ENCODE measurements at regions not wholly inside any gene's neighbourhood (a gene's known extent, or its start where the extent isn't known, plus 50 kb on each side); places are given as distances from the start of the nearest gene placed in this dataset.

DNA sequence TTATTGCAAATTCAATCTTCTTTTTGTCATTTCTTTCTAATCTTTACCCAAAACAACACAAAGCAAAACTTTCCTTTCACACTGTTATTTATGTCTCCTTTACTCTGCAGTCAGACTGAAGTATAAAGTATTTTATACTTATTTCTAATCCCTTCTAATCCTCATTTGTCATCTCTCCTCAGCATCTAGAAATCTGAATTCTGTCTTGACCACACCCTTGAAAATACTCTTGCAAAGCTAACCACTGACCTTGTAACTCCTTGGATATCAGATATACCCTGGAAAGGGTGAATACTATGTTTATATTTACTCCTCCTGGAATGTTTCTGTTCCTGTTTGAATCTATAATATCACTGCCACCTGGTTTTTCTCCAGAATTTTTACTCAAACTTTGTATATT, 481.1 kb downstream of the ZNF385D start:
- intact Hi-C loops (cut with DNase I), result no loop called here
- no peak overlapping the region for H3K4me3 ChIP-seq (ENCODE audit: low read length in 3 of 3)
- H3K9ac ChIP-seq (ENCODE audit: low read length in 3 of 3), result no peak overlapping the region
- H3K27me3 ChIP-seq (ENCODE audit: control insufficient read depth, insufficient read depth, low read length), result no peaks in the 10 kb centered on the region
- TF ChIP-seq, protein P1, sequence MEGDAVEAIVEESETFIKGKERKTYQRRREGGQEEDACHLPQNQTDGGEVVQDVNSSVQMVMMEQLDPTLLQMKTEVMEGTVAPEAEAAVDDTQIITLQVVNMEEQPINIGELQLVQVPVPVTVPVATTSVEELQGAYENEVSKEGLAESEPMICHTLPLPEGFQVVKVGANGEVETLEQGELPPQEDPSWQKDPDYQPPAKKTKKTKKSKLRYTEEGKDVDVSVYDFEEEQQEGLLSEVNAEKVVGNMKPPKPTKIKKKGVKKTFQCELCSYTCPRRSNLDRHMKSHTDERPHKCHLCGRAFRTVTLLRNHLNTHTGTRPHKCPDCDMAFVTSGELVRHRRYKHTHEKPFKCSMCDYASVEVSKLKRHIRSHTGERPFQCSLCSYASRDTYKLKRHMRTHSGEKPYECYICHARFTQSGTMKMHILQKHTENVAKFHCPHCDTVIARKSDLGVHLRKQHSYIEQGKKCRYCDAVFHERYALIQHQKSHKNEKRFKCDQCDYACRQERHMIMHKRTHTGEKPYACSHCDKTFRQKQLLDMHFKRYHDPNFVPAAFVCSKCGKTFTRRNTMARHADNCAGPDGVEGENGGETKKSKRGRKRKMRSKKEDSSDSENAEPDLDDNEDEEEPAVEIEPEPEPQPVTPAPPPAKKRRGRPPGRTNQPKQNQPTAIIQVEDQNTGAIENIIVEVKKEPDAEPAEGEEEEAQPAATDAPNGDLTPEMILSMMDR (IDR thresholded peaks at IDR 0.05; ENCODE audit: borderline replicate concordance, extremely low read depth, insufficient read depth), result no peak
- FAIRE-seq (no peak), DNase-seq (no peak)
- no peak overlapping the region for H3K27ac ChIP-seq (ENCODE audit: low read depth in 2 of 2, low read length in 2 of 2)
- no peaks in the 10 kb centered on the region for H3K36me3 ChIP-seq (ENCODE audit: control insufficient read depth in 2 of 3, insufficient read depth in 3 of 3, low read length in 3 of 3)
- no peaks in the 10 kb centered on the region for H3K4me1 ChIP-seq (ENCODE audit: control insufficient read depth in 2 of 3, insufficient read depth in 2 of 3, low read depth in 1 of 3, low read length in 3 of 3)
- no peaks in the 10 kb centered on the region for H3K9me3 ChIP-seq (ENCODE audit: control insufficient read depth in 2 of 3, insufficient read depth in 1 of 3, low read length in 3 of 3)

DNA sequence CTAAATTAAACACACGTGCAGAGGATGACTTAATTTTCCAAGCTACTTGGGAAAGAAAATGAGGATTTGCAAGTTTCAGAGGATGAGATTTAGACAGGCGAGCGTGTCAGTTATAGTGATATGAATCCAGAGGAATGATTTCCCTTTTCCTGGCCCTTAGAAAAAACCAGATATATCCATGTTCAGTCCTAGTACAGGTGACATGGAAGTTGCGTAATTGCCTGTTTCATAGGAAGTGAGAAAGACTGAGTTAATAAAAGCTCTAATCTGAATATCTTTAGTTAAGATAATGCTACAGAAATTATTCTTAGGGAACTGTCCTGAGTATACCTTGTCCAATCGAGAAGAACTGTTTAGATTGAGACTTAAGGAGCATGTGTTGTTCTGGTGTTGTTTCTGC, 490.5 kb downstream of the ZNF385D start:
- Histone ChIP-seq H3K27ac (ENCODE audit: low read depth in 2 of 2, low read length in 2 of 2) (no peak overlapping the region), H3K36me3 (ENCODE audit: control insufficient read depth in 2 of 3, insufficient read depth in 3 of 3, low read length in 3 of 3) (no peaks in the 10 kb centered on the region), H3K9me3 (ENCODE audit: control insufficient read depth in 2 of 3, insufficient read depth in 1 of 3, low read length in 3 of 3) (no peaks in the 10 kb centered on the region), H3K4me3 (ENCODE audit: low read length in 3 of 3) (no peak overlapping the region), H3K27me3 (ENCODE audit: control insufficient read depth, insufficient read depth, low read length) (no peaks in the 10 kb centered on the region), H3K4me1 (ENCODE audit: control insufficient read depth in 2 of 3, insufficient read depth in 2 of 3, low read depth in 1 of 3, low read length in 3 of 3) (no peaks in the 10 kb centered on the region), H3K9ac (ENCODE audit: low read length in 3 of 3) (no peak overlapping the region)
- TF ChIP-seq, protein P1 (IDR thresholded peaks at IDR 0.05; ENCODE audit: borderline replicate concordance, extremely low read depth, insufficient read depth), result no peak
- DNase-seq (no peak), FAIRE-seq (no peak)
- intact Hi-C loops (cut with DNase I), result no loop called here

DNA sequence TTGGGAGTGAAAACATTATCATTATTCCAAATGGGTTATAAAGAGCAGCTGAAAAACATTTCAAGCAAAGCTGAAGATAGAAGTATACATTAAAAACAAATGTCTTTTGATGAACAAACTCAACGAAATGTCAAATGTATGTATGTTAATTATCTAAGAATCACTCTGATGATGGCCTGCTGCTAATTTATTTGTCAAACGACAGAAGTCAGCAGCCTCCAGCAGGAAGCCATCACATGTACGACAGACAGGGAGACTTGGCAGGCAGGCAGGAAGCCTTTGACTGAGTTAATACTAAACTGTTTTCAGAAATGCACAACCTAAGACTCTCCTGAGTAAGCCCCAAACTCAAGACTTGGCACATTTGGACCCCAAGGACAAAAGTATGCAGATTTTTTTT, 491.1 kb downstream of the ZNF385D start:
- TF ChIP-seq, protein P1 (IDR thresholded peaks at IDR 0.05; ENCODE audit: borderline replicate concordance, extremely low read depth, insufficient read depth), result no peak
- Histone ChIP-seq H3K4me1 (ENCODE audit: control insufficient read depth in 2 of 3, insufficient read depth in 2 of 3, low read depth in 1 of 3, low read length in 3 of 3) (no peaks in the 10 kb centered on the region), H3K36me3 (ENCODE audit: control insufficient read depth in 2 of 3, insufficient read depth in 3 of 3, low read length in 3 of 3) (no peaks in the 10 kb centered on the region), H3K9me3 (ENCODE audit: control insufficient read depth in 2 of 3, insufficient read depth in 1 of 3, low read length in 3 of 3) (no peaks in the 10 kb centered on the region), H3K4me3 (ENCODE audit: low read length in 3 of 3) (no peak overlapping the region), H3K27ac (ENCODE audit: low read depth in 2 of 2, low read length in 2 of 2) (no peak overlapping the region), H3K27me3 (ENCODE audit: control insufficient read depth, insufficient read depth, low read length) (no peaks in the 10 kb centered on the region), H3K9ac (ENCODE audit: low read length in 3 of 3) (no peak overlapping the region)
- FAIRE-seq, result no peak
- peak in 3 of 5 donors; percentile 29 to 65 (median 33) for DNase-seq
- intact Hi-C loops (cut with DNase I), result no loop called here

DNA sequence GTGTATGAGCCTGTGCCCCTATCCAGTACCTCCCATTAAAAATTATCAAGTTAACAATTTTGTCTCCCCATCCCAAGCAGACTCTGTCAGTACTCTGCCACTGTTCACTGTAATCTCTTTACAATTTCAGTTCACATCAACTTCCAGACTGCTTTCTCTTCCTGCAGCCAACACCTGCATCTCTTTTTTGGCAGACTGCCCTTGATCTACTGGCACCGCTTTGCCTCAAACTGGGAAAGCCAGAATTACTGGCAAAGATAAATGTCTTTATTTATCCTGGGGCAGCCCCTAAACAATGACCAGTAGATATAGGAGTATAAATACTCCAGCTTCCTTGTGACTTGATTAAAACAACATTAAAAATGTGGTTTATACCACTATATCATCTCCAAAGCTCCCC, 494.1 kb downstream of the ZNF385D start:
- Histone ChIP-seq H3K4me1 (ENCODE audit: control insufficient read depth in 2 of 3, insufficient read depth in 2 of 3, low read depth in 1 of 3, low read length in 3 of 3) (no peaks in the 10 kb centered on the region), H3K36me3 (ENCODE audit: control insufficient read depth in 2 of 3, insufficient read depth in 3 of 3, low read length in 3 of 3) (no peaks in the 10 kb centered on the region), H3K9me3 (ENCODE audit: control insufficient read depth in 2 of 3, insufficient read depth in 1 of 3, low read length in 3 of 3) (no peaks in the 10 kb centered on the region), H3K27me3 (ENCODE audit: control insufficient read depth, insufficient read depth, low read length) (no peaks in the 10 kb centered on the region), H3K9ac (ENCODE audit: low read length in 3 of 3) (no peak overlapping the region), H3K27ac (ENCODE audit: low read depth in 2 of 2, low read length in 2 of 2) (no peak overlapping the region), H3K4me3 (ENCODE audit: low read length in 3 of 3) (no peak overlapping the region)
- TF ChIP-seq, protein P1 (IDR thresholded peaks at IDR 0.05; ENCODE audit: borderline replicate concordance, extremely low read depth, insufficient read depth), result no peak
- intact Hi-C loops (cut with DNase I), result no loop called here
- no peak for DNase-seq
- no peak for FAIRE-seq
